ENCODE measurements at regions not wholly inside any gene's neighbourhood (a gene's known extent, or its start where the extent isn't known, plus 50 kb on each side); places are given as distances from the start of the nearest gene placed in this dataset.

- peaks cover 30% of the 10 kb centered on the region for H3K4me1 Mint-ChIP-seq
- no peaks in the 10 kb centered on the region for H3K36me3 Mint-ChIP-seq (ENCODE audit: low read depth)
- no peak for DNase-seq
- ChIA-PET CTCF (no interaction called here), POLR2A (no interaction called here)
- H3K4me3 Mint-ChIP-seq = no peak overlapping the region
- H3K27me3 Mint-ChIP-seq = peaks cover 14% of the 10 kb centered on the region
- H3K27ac Mint-ChIP-seq = no peak overlapping the region
- H3K9me3 Mint-ChIP-seq = no peaks in the 10 kb centered on the region
These were observed 52.5 kb upstream of the PDE8B start for GRCh38 chr5:77157732-77158532.

GRCh38 chr5:77156379-77156778, 54.1 kb upstream of the PDE8B start:
- Mint-ChIP-seq H3K4me3 (no peak overlapping the region), H3K36me3 (ENCODE audit: low read depth) (no peaks in the 10 kb centered on the region), H3K9me3 (no peaks in the 10 kb centered on the region), H3K4me1 (peaks cover 30% of the 10 kb centered on the region), H3K27me3 (peaks cover 11% of the 10 kb centered on the region), H3K27ac (peak overlapping the region; percentile 72)
- POLR2A ChIA-PET = no interaction called here
- DNase-seq = no peak
- CTCF ChIA-PET = interaction anchor here (1.6 kb wide), 1 partner anchor 25 kb away, joined by 3 read pairs; no protein-coding TSS in a partner anchor

GRCh38 chr5:77155179-77155785, 55.2 kb upstream of the PDE8B start:
- POLR2A ChIA-PET = no interaction called here
- Mint-ChIP-seq H3K9me3 (no peaks in the 10 kb centered on the region), H3K27ac (peak overlapping the region; percentile 82), H3K4me1 (peaks cover 30% of the 10 kb centered on the region), H3K36me3 (ENCODE audit: low read depth) (no peaks in the 10 kb centered on the region), H3K4me3 (no peak overlapping the region), H3K27me3 (peaks cover 14% of the 10 kb centered on the region)
- CTCF ChIA-PET = interaction anchor here (0.5 to 1.6 kb wide), 2 partner anchors 26 to 999 kb away, joined by 3 read pairs; no protein-coding TSS in a partner anchor
- DNase-seq = peak; percentile 73

DNA sequence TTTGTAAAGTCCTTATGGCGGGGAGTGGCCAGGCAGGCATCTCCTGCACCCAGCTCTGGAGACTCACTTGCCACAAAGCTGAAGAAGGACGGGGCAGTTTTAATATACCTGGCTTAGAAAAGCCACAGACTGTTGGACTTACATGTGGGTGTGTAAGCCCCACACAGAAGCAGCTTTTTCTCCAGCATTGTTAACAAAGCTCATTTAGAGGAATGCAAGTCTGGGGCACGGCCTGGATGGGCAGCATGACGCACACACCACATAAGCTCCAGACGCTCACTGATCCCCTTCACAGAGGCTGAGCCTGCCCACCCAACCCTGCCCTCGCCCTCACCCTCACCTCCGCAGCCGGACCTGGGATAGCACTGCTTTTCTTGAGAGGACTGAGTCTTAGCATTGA, 58.0 kb upstream of the PDE8B start:
- H3K9me3 Mint-ChIP-seq = no peaks in the 10 kb centered on the region
- no peaks in the 10 kb centered on the region for H3K36me3 Mint-ChIP-seq (ENCODE audit: low read depth)
- H3K27me3 Mint-ChIP-seq = peaks cover 9% of the 10 kb centered on the region
- H3K4me3 Mint-ChIP-seq = no peak overlapping the region
- POLR2A ChIA-PET = no interaction called here
- no peak for DNase-seq
- H3K27ac Mint-ChIP-seq = no peak overlapping the region
- CTCF ChIA-PET = no interaction called here
- H3K4me1 Mint-ChIP-seq = peaks cover 30% of the 10 kb centered on the region

DNA sequence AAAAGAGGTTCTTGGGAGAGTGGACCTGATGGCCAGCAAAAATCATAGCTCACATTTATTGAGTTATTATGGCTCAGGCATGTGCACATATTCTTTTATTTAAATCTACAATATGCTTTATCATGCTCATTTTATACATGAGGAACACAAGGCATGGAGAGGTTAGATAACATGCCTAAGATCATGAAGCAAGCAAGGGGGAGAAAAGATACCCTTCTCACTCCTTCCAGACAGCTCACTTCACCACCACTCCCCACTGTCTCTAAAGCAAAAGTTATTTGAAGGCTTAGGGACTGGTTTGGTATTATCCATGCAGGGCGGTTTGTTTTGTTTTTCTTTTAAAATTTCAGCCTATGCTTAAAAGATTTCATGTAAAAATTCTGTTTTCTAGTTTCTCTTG, 59.0 kb upstream of the PDE8B start:
- POLR2A ChIA-PET = no interaction called here
- no peaks in the 10 kb centered on the region for H3K9me3 Mint-ChIP-seq

DNA sequence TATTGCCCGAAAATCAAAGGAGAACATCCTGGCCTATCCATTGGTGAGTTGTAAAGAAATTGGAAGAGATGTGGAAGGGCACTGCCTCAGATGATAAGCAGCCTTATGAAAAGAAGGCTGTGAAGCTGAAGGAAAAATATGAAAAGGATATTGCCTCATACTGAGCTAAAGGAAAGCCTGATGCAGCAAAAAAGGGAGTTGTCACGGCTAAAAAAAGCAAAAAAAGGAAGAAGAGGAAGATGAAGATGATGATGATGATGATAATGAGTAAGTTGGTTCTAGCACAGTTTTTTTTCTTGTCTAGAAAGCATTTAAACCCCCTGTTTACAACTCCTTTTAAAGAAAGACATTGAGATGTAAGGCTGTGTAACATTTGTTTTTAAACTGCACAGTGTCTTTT, 59.8 kb upstream of the ZBED3 start:
- no peak overlapping the region for H3K27ac Mint-ChIP-seq
- H3K9me3 Mint-ChIP-seq = no peaks in the 10 kb centered on the region
- ChIA-PET POLR2A (no interaction called here), CTCF (no interaction called here)
- peaks cover 21% of the 10 kb centered on the region for H3K4me1 Mint-ChIP-seq
- H3K36me3 Mint-ChIP-seq (ENCODE audit: low read depth) = no peaks in the 10 kb centered on the region
- DNase-seq = no peak
- H3K27me3 Mint-ChIP-seq = peaks cover 12% of the 10 kb centered on the region
- H3K4me3 Mint-ChIP-seq = no peak overlapping the region

More for the DNA sequence above, 59.0 kb upstream of the PDE8B start:
- no peaks in the 10 kb centered on the region for H3K36me3 Mint-ChIP-seq (ENCODE audit: low read depth)
- DNase-seq = no peak
- no peak overlapping the region for H3K27ac Mint-ChIP-seq
- peaks cover 29% of the 10 kb centered on the region for H3K4me1 Mint-ChIP-seq
- CTCF ChIA-PET = no interaction called here
- H3K27me3 Mint-ChIP-seq = peaks cover 7% of the 10 kb centered on the region
- no peak overlapping the region for H3K4me3 Mint-ChIP-seq

DNA sequence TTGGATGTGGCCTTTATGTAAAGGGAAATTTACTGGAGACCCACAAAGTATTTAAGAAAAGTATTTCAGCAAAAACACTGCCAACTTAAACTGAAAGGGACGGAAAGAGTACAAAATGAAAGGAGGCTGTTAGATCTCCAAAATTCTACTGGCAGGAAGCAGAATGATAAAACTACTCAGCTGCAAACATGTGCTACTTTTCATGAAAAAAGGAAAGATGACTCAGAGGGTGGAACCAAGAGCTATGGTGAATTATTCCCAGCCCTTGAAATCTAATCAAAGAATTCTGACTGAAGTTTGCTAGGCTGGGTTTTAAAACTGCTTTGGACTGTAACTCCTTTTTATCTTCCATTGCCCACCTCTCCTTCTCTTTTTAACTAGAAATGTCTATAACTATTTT, 58.6 kb upstream of the ZBED3 start:
- POLR2A ChIA-PET = no interaction called here
- peaks cover 9% of the 10 kb centered on the region for H3K27me3 Mint-ChIP-seq
- no peak overlapping the region for H3K4me3 Mint-ChIP-seq
- H3K4me1 Mint-ChIP-seq = peaks cover 21% of the 10 kb centered on the region
- H3K36me3 Mint-ChIP-seq (ENCODE audit: low read depth) = no peaks in the 10 kb centered on the region
- H3K9me3 Mint-ChIP-seq = no peaks in the 10 kb centered on the region
- no peak overlapping the region for H3K27ac Mint-ChIP-seq
- CTCF ChIA-PET = interaction anchor here (0.5 to 1.2 kb wide), 4 partner anchors 84 to 441 kb away, joined by 3 to 5 read pairs (median 3); partner anchors contain the start of gene WDR41
- no peak for DNase-seq

GRCh38 chr5:77144837-77145139, 57.7 kb upstream of the ZBED3 start:
- CTCF ChIA-PET = interaction anchor here (1.0 kb wide), 1 partner anchor 507 kb away, joined by 4 read pairs; no protein-coding TSS in a partner anchor
- no peaks in the 10 kb centered on the region for H3K36me3 Mint-ChIP-seq (ENCODE audit: low read depth)
- H3K4me3 Mint-ChIP-seq = no peak overlapping the region
- peaks cover 6% of the 10 kb centered on the region for H3K27me3 Mint-ChIP-seq
- DNase-seq = no peak
- H3K9me3 Mint-ChIP-seq = no peaks in the 10 kb centered on the region
- POLR2A ChIA-PET = no interaction called here
- no peak overlapping the region for H3K27ac Mint-ChIP-seq
- peaks cover 21% of the 10 kb centered on the region for H3K4me1 Mint-ChIP-seq

GRCh38 chr5:77143998-77144836, 57.1 kb upstream of the ZBED3 start:
- CTCF ChIA-PET = interaction anchor here (0.6 to 1.0 kb wide), 3 partner anchors 65 to 506 kb away, joined by 3 to 4 read pairs (median 3); no protein-coding TSS in a partner anchor
- POLR2A ChIA-PET = no interaction called here
- Mint-ChIP-seq H3K9me3 (no peaks in the 10 kb centered on the region), H3K36me3 (ENCODE audit: low read depth) (no peaks in the 10 kb centered on the region), H3K4me1 (peaks cover 21% of the 10 kb centered on the region), H3K27me3 (peaks cover 6% of the 10 kb centered on the region), H3K4me3 (no peak overlapping the region), H3K27ac (no peak overlapping the region)
- DNase-seq = peak; percentile 74

DNA sequence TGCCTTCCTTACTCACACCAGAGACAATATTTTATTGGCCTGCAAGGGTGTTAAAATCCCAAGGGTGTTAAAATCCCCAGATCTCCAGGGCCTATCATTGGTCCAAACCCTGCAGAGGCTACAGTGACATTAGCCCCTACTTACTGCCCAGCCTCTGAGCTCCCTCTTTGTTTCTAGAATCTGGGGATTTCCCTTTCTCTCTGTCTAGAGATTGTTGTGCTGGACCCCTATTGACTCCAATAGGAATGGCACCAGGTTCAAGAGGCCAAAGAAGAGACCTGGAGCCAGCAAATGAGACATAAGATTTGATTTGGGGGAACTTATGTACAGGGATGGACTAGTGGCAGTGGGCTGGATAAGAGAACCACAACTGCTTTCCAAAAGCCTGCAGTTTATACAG, 53.3 kb upstream of the ZBED3 start:
- POLR2A ChIA-PET = no interaction called here
- DNase-seq = no peak
- no peaks in the 10 kb centered on the region for H3K36me3 Mint-ChIP-seq (ENCODE audit: low read depth)
- peaks cover 7% of the 10 kb centered on the region for H3K27me3 Mint-ChIP-seq
- CTCF ChIA-PET = interaction anchor here (0.5 to 0.8 kb wide), 2 partner anchors 376 to 664 kb away, joined by 3 read pairs; no protein-coding TSS in a partner anchor
- no peak overlapping the region for H3K27ac Mint-ChIP-seq
- H3K9me3 Mint-ChIP-seq = no peaks in the 10 kb centered on the region
- no peak overlapping the region for H3K4me3 Mint-ChIP-seq
- peaks cover 9% of the 10 kb centered on the region for H3K4me1 Mint-ChIP-seq

DNA sequence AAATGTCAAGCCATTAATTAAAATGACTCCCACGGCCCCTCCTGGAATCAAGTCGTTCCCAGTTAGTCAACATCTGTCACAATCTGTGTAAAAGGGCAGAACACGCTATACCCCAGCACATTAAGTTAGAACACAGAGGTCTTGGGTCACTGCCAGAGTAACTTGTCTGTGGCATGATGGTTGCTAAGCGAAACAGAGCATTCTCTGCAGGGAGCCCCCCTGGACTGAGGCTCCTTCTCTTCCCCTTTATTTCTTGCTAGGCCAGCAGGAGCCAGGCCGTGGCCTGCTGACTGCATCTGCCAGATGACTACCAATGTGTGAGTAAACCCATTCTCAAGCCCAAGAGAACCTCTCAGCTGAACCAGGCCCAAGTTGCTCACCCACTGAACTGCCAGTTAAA, 51.9 kb upstream of the ZBED3 start:
- Mint-ChIP-seq H3K27ac (no peak overlapping the region), H3K36me3 (ENCODE audit: low read depth) (no peaks in the 10 kb centered on the region), H3K9me3 (no peaks in the 10 kb centered on the region), H3K4me1 (peaks cover 4% of the 10 kb centered on the region), H3K4me3 (no peak overlapping the region), H3K27me3 (peaks cover 6% of the 10 kb centered on the region)
- no peak for DNase-seq
- POLR2A ChIA-PET = no interaction called here
- CTCF ChIA-PET = interaction anchor here (0.6 kb wide), 1 partner anchor 229 kb away, joined by 5 read pairs; no protein-coding TSS in a partner anchor
